ENCODE measurements at regions not wholly inside any gene's neighbourhood (a gene's known extent, or its start where the extent isn't known, plus 50 kb on each side); places are given as distances from the start of the nearest gene placed in this dataset.

GRCh38 chr10:78567680-78568455 is 500.9 kb upstream of the ZMIZ1 start:
- Histone ChIP-seq H3K4me1 (peaks cover 0 to 15% (median 0%) of the 10 kb centered on the region in 9 donors), H3K27ac (peak overlapping the region in 1 of 10 donors; percentile 17), H3K27me3 (no peaks in the 10 kb centered on the region), H3K4me3 (no peak overlapping the region), H3K9me3 (no peaks in the 10 kb centered on the region), H3K36me3 (no peaks in the 10 kb centered on the region)
- ATAC-seq (no peak), DNase-seq (no peak)
- 83 to 88% methylated on average over 10 of the region's 10 CpGs for WGBS, 2 donors
- intact Hi-C loops (cut with DNase I), result no loop called here
- TF ChIP-seq CTCF (IDR thresholded peaks at IDR 0.05), result no peak

GRCh38 chr10:78568620-78569019 is 500.1 kb upstream of the ZMIZ1 start:
- Histone ChIP-seq H3K4me1 (peaks cover 0 to 12% (median 0%) of the 10 kb centered on the region in 9 donors), H3K9me3 (no peaks in the 10 kb centered on the region), H3K27ac (no peak overlapping the region), H3K36me3 (no peaks in the 10 kb centered on the region), H3K4me3 (no peak overlapping the region), H3K27me3 (no peaks in the 10 kb centered on the region)
- no peak for ATAC-seq
- intact Hi-C loops (cut with DNase I), result no loop called here
- no peak for DNase-seq
- no peak for TF ChIP-seq CTCF (IDR thresholded peaks at IDR 0.05)
- 93 to 100% methylated on average over 2 of the region's 2 CpGs for WGBS, 2 donors

GRCh38 chr10:78570633-78571235 is 498.0 kb upstream of the ZMIZ1 start:
- peak in 3 of 8 donors; percentile 17 to 34 (median 25) for ATAC-seq
- Histone ChIP-seq H3K4me1 (peaks cover 0 to 27% (median 7%) of the 10 kb centered on the region in 9 donors), H3K27ac (peak overlapping the region in 2 of 10 donors; percentile 26 to 30), H3K9me3 (no peaks in the 10 kb centered on the region), H3K4me3 (no peak overlapping the region), H3K27me3 (no peaks in the 10 kb centered on the region), H3K36me3 (no peaks in the 10 kb centered on the region)
- intact Hi-C loops (cut with DNase I), result loop anchor here in 1 of 10 donors (10.0 kb wide), 1 partner anchor 494 kb away; the partner anchor contains the start of gene ZMIZ1
- no peak for DNase-seq
- WGBS, 2 donors, result 50 to 66% methylated on average over 7 of the region's 7 CpGs
- no peak for TF ChIP-seq CTCF (IDR thresholded peaks at IDR 0.05)

- Histone ChIP-seq H3K27ac (no peak overlapping the region), H3K4me1 (peaks cover 3 to 29% (median 12%) of the 10 kb centered on the region in 9 donors), H3K36me3 (no peaks in the 10 kb centered on the region), H3K4me3 (no peak overlapping the region), H3K9me3 (no peaks in the 10 kb centered on the region), H3K27me3 (no peaks in the 10 kb centered on the region)
- WGBS, 2 donors, result 96 to 98% methylated on average over 7 of the region's 7 CpGs
- intact Hi-C loops (cut with DNase I), result loop anchor here in 1 of 10 donors (10.0 kb wide), 1 partner anchor 494 kb away; the partner anchor contains the start of gene ZMIZ1
- no peak for TF ChIP-seq CTCF (IDR thresholded peaks at IDR 0.05)
- ATAC-seq (no peak), DNase-seq (no peak)
Measured at GRCh38 chr10:78571286-78571685, 497.5 kb upstream of the ZMIZ1 start.
